ENCODE measurements at regions not wholly inside any gene's neighbourhood (a gene's known extent, or its start where the extent isn't known, plus 50 kb on each side); places are given as distances from the start of the nearest gene placed in this dataset.

- no peak for DNase-seq (ENCODE audit: low read depth in 1 of 2, low spot score in 1 of 2)
Measured at GRCh38 chr3:17951241-17951640, 208.8 kb upstream of the TBC1D5 start.

GRCh38 chr3:17949101-17949500, 206.7 kb upstream of the TBC1D5 start:
- DNase-seq (ENCODE audit: low read depth in 1 of 2, low spot score in 1 of 2) = no peak

GRCh38 chr3:17947833-17948232, 205.4 kb upstream of the TBC1D5 start:
- DNase-seq (ENCODE audit: low read depth in 1 of 2, low spot score in 1 of 2) = no peak

GRCh38 chr3:17946619-17947018, 204.2 kb upstream of the TBC1D5 start:
- no peak for DNase-seq (ENCODE audit: low read depth in 1 of 2, low spot score in 1 of 2)

- DNase-seq (ENCODE audit: low read depth in 1 of 2, low spot score in 1 of 2) = no peak
Measured at GRCh38 chr3:17945799-17946399, 203.5 kb upstream of the TBC1D5 start.

GRCh38 chr3:17945018-17945798, 202.8 kb upstream of the TBC1D5 start:
- no peak for DNase-seq (ENCODE audit: low read depth in 1 of 2, low spot score in 1 of 2)

GRCh38 chr3:17942856-17943255, 200.4 kb upstream of the TBC1D5 start:
- no peak for DNase-seq (ENCODE audit: low read depth in 1 of 2, low spot score in 1 of 2)

GRCh38 chr3:17941766-17942165, 199.3 kb upstream of the TBC1D5 start:
- no peak for DNase-seq (ENCODE audit: low read depth in 1 of 2, low spot score in 1 of 2)

GRCh38 chr3:17941152-17941551, 198.7 kb upstream of the TBC1D5 start:
- DNase-seq (ENCODE audit: low read depth in 1 of 2, low spot score in 1 of 2) = no peak

GRCh38 chr3:17939157-17939556, 196.7 kb upstream of the TBC1D5 start:
- DNase-seq (ENCODE audit: low read depth in 1 of 2, low spot score in 1 of 2) = no peak

GRCh38 chr3:17938313-17938712, 195.9 kb upstream of the TBC1D5 start:
- no peak for DNase-seq (ENCODE audit: low read depth in 1 of 2, low spot score in 1 of 2)

GRCh38 chr3:17936736-17937480, 194.5 kb upstream of the TBC1D5 start:
- DNase-seq (ENCODE audit: low read depth in 1 of 2, low spot score in 1 of 2) = no peak

GRCh38 chr3:17935222-17935621, 192.8 kb upstream of the TBC1D5 start:
- no peak for DNase-seq (ENCODE audit: low read depth in 1 of 2, low spot score in 1 of 2)

- no peak for DNase-seq (ENCODE audit: low read depth in 1 of 2, low spot score in 1 of 2)
Measured at GRCh38 chr3:17932136-17932771, 189.8 kb upstream of the TBC1D5 start.

GRCh38 chr3:17931131-17931530, 188.7 kb upstream of the TBC1D5 start:
- DNase-seq (ENCODE audit: low read depth in 1 of 2, low spot score in 1 of 2) = no peak

- no peak for DNase-seq (ENCODE audit: low read depth in 1 of 2, low spot score in 1 of 2)
Measured at GRCh38 chr3:17928502-17929145, 186.2 kb upstream of the TBC1D5 start.

GRCh38 chr3:17927036-17927435, 184.6 kb upstream of the TBC1D5 start:
- no peak for DNase-seq (ENCODE audit: low read depth in 1 of 2, low spot score in 1 of 2)

GRCh38 chr3:17915341-17915740, 172.9 kb upstream of the TBC1D5 start:
- no peak for DNase-seq (ENCODE audit: low read depth in 1 of 2, low spot score in 1 of 2)

- DNase-seq (ENCODE audit: low read depth in 1 of 2, low spot score in 1 of 2) = no peak
Measured at GRCh38 chr3:17913359-17913758, 170.9 kb upstream of the TBC1D5 start.

- DNase-seq (ENCODE audit: low read depth in 1 of 2, low spot score in 1 of 2) = no peak
Measured at GRCh38 chr3:17911986-17912760, 169.7 kb upstream of the TBC1D5 start.

Measured in activated CD4-positive, alpha-beta T cell treated with anti-CD3 and anti-CD28 coated beads, Interleukin-2, amount 50 U/mL, for 24 hours (primary cell).